ENCODE measurements at regions not wholly inside any gene's neighbourhood (a gene's known extent, or its start where the extent isn't known, plus 50 kb on each side); places are given as distances from the start of the nearest gene placed in this dataset.

GRCh38 chr15:93158097-93158900, 69.3 kb upstream of the RGMA start:
- TF ChIP-seq CTCF (IDR thresholded peaks at IDR 0.05), result no peak
- no peak for TF ChIP-seq POLR2A (IDR thresholded peaks at IDR 0.05)
